ENCODE measurements at regions not wholly inside any gene's neighbourhood (a gene's known extent, or its start where the extent isn't known, plus 50 kb on each side); places are given as distances from the start of the nearest gene placed in this dataset.

GRCh38 chr3:190722181-190722905 lies 140.2 kb downstream of the GMNC start:
- DNase-seq (ENCODE audit: low read depth), result no peak

- DNase-seq (ENCODE audit: low read depth), result no peak
These were observed 141.2 kb downstream of the GMNC start for GRCh38 chr3:190721330-190721729.

DNA sequence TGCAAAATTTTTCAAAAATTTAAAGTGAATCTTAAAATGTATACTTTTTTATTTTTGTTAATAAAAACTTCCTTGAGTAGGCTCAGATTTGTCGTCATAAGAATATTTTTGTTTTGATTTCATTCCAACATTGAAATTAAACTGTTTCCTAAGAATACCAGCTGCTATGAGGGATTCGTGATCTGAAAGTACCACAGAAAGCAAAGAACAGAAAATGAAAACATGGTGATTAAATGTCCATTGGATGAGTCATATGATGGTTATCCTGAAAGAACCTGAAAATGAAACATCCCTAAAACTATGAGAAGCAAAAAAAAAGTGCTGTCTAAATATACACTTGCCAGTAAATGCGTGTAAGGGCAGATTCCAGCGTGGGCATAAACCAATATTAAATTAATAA lies 143.8 kb downstream of the GMNC start:
- peak; percentile 28 for DNase-seq (ENCODE audit: low read depth)

DNA sequence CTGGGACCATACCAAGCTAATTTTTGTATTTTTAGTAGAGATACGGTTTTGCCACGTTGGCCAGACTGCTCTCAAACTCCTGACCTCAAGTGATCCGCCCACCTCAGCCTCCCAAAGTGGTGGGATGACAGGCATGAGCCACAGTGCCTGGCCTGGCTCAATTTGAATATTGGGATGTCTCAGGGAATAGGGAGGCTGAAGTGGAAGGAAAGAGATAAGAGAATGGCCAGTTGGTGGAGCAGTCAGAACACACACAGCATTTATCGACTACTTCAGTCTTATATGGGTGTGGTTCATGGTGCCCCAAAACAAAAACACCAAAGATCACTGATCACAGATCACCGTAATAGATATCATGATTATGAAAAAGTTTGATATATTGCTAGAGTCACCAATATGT lies 144.4 kb downstream of the GMNC start:
- no peak for DNase-seq (ENCODE audit: low read depth)

- DNase-seq (ENCODE audit: low read depth), result no peak
These were observed 145.5 kb downstream of the GMNC start for GRCh38 chr3:190716961-190717360.

- no peak for DNase-seq (ENCODE audit: low read depth)
These were observed 146.3 kb downstream of the GMNC start for GRCh38 chr3:190716211-190716610.

- DNase-seq (ENCODE audit: low read depth), result no peak
These were observed 151.8 kb downstream of the GMNC start for GRCh38 chr3:190710723-190711122.

GRCh38 chr3:190709351-190709773 lies 153.1 kb downstream of the GMNC start:
- no peak for DNase-seq (ENCODE audit: low read depth)
